Peyer's patch (tissue), 4 donors: ENCODE measurements at regions not wholly inside any gene's neighbourhood (a gene's known extent, or its start where the extent isn't known, plus 50 kb on each side); places are given as distances from the start of the nearest gene placed in this dataset.

Source experiments
- DNase-seq, 3 donors: peaks; one replicate each; pipeline ENCODE4 v3.0.0-alpha.2; 2017 to 2019
- H3K27ac ChIP-seq, 4 donors: fragments of 200-600 bp; sonication (generic); one replicate each; pipeline ENCODE4 v1.5.1; 2016 to 2019
- H3K27me3 ChIP-seq, 2 donors: fragments of 200-600 bp; sonication (generic); one replicate each; pipeline ENCODE4 v1.5.1; 2019
- H3K36me3 ChIP-seq, 3 donors: fragments of 200-600 bp; sonication (generic); one replicate each; pipeline ENCODE4 v1.5.1; 2016 to 2019
- H3K4me1 ChIP-seq, 4 donors: fragments of 200-600 bp; sonication (generic); one replicate each; pipeline ENCODE4 v1.5.1; 2016 to 2019
- H3K4me3 ChIP-seq, 4 donors: fragments of 200-600 bp; sonication (generic); 1 replicate in 3 of 4; 2 replicates in 1 of 4; pipeline ENCODE4 v1.5.1; 2016 to 2019; ENCODE audit warnings: mild to moderate bottlenecking in 1 of 4
- H3K9me3 ChIP-seq, 4 donors: fragments of 200-600 bp; sonication (generic); one replicate each; pipeline ENCODE4 v1.5.1; 2016 to 2019; ENCODE audit warnings: mild to moderate bottlenecking in 1 of 4
- CTCF ChIP-seq, 6 experiments: fragments of 450-650 bp in 4 of 6; fragments of 200-600 bp in 2 of 6; sonication (generic) in 1 of 6; IDR thresholded peaks; one replicate each; pipeline ENCODE4 v1.5.1; 2017 to 2019; ENCODE audit warnings: antibody characterized with exemption in 6 of 6, mild to moderate bottlenecking in 3 of 6, moderate library complexity in 1 of 6
- POLR2A ChIP-seq, 2 donors: fragments of 450-650 bp; IDR thresholded peaks; one replicate each; pipeline ENCODE4 v1.5.1; 2017; ENCODE audit warnings: antibody characterized with exemption in 2 of 2, mild to moderate bottlenecking in 2 of 2, moderate library complexity in 2 of 2

- no peak for DNase-seq
- TF ChIP-seq POLR2A (IDR thresholded peaks at IDR 0.05) (no peak), CTCF (IDR thresholded peaks at IDR 0.05) (no peak)
- H3K36me3 ChIP-seq = no peaks in the 10 kb centered on the region
Measured at GRCh38 chr4:12703036-12703435, 781.1 kb downstream of the RAB28 start.

DNA sequence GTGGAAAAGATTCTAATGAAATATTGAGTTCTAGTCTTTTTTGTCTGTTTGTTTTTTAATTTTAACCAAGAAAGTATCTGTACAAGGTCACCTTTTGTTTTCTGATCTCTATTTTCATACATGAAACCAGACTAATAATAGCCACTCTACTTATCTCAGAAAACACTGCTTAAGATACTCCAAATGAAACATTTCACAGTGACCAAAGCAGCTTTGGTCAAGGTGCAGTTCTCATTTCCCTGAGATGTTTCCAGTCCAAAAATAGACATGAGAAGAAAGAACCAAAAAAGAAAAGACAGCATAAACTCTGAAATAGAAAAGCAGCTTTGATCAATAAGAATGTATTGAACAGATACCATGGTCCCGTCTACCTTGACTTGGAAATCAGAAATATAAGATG is 782.8 kb downstream of the RAB28 start:
- Histone ChIP-seq H3K9me3 (no peaks in the 10 kb centered on the region), H3K27ac (no peak overlapping the region), H3K27me3 (no peaks in the 10 kb centered on the region), H3K4me1 (no peaks in the 10 kb centered on the region), H3K4me3 (no peak overlapping the region), H3K36me3 (no peaks in the 10 kb centered on the region)
- TF ChIP-seq CTCF (IDR thresholded peaks at IDR 0.05) = no peak
- no peak for TF ChIP-seq POLR2A (IDR thresholded peaks at IDR 0.05)
- no peak for DNase-seq

More at GRCh38 chr4:12703036-12703435, 781.1 kb downstream of the RAB28 start:
- H3K27ac ChIP-seq = no peak overlapping the region
- no peaks in the 10 kb centered on the region for H3K9me3 ChIP-seq
- no peak overlapping the region for H3K4me3 ChIP-seq
- H3K4me1 ChIP-seq = no peaks in the 10 kb centered on the region
- H3K27me3 ChIP-seq = no peaks in the 10 kb centered on the region

- no peak for DNase-seq
- no peaks in the 10 kb centered on the region for H3K9me3 ChIP-seq
- no peak overlapping the region for H3K27ac ChIP-seq
- no peaks in the 10 kb centered on the region for H3K4me1 ChIP-seq
- no peaks in the 10 kb centered on the region for H3K27me3 ChIP-seq
- no peaks in the 10 kb centered on the region for H3K36me3 ChIP-seq
- no peak overlapping the region for H3K4me3 ChIP-seq
- TF ChIP-seq POLR2A (IDR thresholded peaks at IDR 0.05) (no peak), CTCF (IDR thresholded peaks at IDR 0.05) (no peak)
Measured at GRCh38 chr4:12697970-12698369, 786.2 kb downstream of the RAB28 start.

DNA sequence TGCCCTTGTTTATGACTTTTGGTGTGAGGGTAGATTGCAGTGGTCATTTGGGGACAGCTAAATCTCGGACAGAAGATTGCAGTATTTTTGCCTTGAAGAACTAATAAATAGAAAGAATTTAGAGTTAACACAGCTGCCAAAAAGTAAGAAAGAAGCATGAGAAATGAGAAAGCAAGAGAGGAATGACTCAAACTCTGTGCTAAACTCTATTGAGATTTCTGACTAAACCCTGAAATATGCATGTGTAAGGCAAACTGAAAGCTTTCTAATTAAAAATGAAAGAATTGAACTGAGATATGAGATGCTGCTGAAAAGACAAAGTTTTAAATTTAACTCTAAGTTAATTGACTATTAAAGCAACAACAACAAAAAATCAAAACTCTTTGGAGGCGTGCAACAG is 791.3 kb downstream of the RAB28 start:
- TF ChIP-seq CTCF (IDR thresholded peaks at IDR 0.05) = no peak
- TF ChIP-seq POLR2A (IDR thresholded peaks at IDR 0.05) = no peak
- no peak overlapping the region for H3K4me3 ChIP-seq
- no peaks in the 10 kb centered on the region for H3K9me3 ChIP-seq
- no peaks in the 10 kb centered on the region for H3K27me3 ChIP-seq
- no peak for DNase-seq
- H3K4me1 ChIP-seq = no peaks in the 10 kb centered on the region
- H3K36me3 ChIP-seq = no peaks in the 10 kb centered on the region
- no peak overlapping the region for H3K27ac ChIP-seq

DNA sequence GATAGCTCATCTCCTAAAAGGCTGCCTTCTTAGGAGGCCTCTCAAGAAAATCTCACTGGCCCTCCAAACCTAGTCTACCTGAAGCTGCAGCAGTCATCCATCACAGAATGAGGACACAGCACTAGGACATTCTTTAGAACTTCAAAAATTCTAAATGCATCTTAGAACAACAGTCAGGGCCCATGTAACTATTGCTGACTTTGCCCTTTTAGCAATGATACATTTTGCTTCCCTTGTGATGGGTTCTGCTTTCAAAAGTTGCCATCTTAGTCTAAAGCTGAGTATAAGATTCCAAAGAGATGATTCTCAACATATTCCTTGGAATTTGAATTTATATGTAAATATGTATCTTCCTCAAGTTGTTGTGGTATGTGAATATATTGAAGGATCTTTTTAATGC is 793.0 kb downstream of the RAB28 start:
- Histone ChIP-seq H3K4me1 (no peaks in the 10 kb centered on the region), H3K4me3 (no peak overlapping the region), H3K9me3 (no peaks in the 10 kb centered on the region), H3K27ac (no peak overlapping the region), H3K27me3 (no peaks in the 10 kb centered on the region), H3K36me3 (no peaks in the 10 kb centered on the region)
- no peak for TF ChIP-seq CTCF (IDR thresholded peaks at IDR 0.05)
- no peak for TF ChIP-seq POLR2A (IDR thresholded peaks at IDR 0.05)
- no peak for DNase-seq

DNA sequence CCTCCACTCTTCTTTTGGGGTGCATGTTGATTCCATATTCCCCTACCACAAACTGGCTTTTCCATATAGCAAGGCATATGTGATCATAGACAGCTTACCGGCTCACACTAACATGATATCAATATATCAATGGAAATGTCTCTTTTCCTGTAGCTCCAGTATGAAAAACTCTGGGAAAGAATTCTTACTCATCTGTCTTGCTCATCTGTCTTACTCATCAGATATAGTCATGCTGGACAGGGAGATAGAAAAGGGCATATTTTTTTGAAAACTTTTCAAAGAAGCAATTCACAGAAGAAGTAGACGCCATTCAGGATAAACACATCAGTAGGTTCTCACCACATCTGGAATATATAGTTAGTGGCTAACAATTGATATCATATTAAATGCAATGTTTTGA is 794.7 kb downstream of the RAB28 start:
- TF ChIP-seq CTCF (IDR thresholded peaks at IDR 0.05) = no peak
- no peak for TF ChIP-seq POLR2A (IDR thresholded peaks at IDR 0.05)

More for the DNA sequence above, 794.7 kb downstream of the RAB28 start:
- Histone ChIP-seq H3K36me3 (no peaks in the 10 kb centered on the region), H3K4me1 (no peaks in the 10 kb centered on the region), H3K4me3 (no peak overlapping the region), H3K27me3 (no peaks in the 10 kb centered on the region), H3K9me3 (no peaks in the 10 kb centered on the region), H3K27ac (no peak overlapping the region)
- DNase-seq = no peak
